Keratinocyte (primary cell): ENCODE measurements at regions not wholly inside any gene's neighbourhood (a gene's known extent, or its start where the extent isn't known, plus 50 kb on each side); places are given as distances from the start of the nearest gene placed in this dataset.

Experiments used
- EZH2 ChIP-seq: IDR thresholded peaks from one replicate; pipeline ENCODE4 v1.6.1; 2012; ENCODE audit warnings: inconsistent platforms, mild to moderate bottlenecking, low read length, moderate library complexity
- TF ChIP-seq, protein P1 (sequence below), 3 experiments: IDR thresholded peaks in 1 of 3; conservative IDR thresholded peaks in 1 of 3; optimal IDR thresholded peaks in 1 of 3; 2 replicates in 2 of 3; 3 replicates in 1 of 3; pipeline versions ENCODE3 to v1.5.1; 2011; ENCODE audit warnings: low read length in 3 of 3, mild to moderate bottlenecking in 3 of 3, moderate library complexity in 2 of 3, control low read depth in 1 of 3, inconsistent platforms in 1 of 3; ENCODE audit not compliant: insufficient read depth in 2 of 3; ENCODE audit errors: extremely low read depth in 1 of 3

DNA sequence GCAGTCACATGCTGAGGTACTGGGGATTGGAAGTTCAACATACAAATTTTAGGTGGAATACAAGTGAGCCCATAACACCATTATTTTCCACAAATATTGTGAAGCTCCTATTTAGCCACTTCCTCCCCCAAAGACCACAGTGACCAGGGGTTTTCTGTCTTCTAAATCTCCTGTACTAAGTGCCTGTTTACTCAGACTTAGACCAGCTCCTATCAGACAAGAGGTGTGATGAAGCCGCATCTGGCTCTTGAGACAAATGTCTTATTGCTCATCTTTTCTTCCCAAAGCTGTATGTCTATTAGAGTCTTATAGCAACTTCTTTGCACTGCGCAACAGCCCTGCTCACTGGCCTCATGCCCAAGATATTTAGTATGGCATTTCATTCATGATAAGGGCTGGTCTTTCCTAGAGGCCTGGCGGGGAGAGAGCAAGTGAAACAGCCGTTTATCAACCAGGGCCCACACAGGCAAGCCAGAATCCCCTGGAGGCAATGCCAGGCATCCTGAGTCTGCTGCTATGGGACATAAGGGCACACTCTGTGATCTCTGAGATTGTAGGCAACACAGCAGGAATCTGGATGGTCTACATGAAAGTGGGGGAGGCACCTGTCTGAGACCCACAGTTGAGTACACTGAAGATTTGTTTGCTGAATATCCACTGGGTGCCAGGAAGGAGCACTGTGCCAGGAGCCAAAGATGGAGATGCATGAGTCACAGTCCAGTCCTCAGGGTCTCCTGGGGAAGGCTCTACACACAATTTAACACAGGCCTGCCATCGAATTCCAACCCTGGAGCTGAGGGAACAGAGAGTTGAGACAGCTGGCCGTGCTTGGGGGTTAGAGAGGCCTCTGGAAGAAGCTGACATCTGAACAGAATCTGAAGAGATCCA is 78.5 kb upstream of the NCAM1 start:
- TF ChIP-seq, protein P1, sequence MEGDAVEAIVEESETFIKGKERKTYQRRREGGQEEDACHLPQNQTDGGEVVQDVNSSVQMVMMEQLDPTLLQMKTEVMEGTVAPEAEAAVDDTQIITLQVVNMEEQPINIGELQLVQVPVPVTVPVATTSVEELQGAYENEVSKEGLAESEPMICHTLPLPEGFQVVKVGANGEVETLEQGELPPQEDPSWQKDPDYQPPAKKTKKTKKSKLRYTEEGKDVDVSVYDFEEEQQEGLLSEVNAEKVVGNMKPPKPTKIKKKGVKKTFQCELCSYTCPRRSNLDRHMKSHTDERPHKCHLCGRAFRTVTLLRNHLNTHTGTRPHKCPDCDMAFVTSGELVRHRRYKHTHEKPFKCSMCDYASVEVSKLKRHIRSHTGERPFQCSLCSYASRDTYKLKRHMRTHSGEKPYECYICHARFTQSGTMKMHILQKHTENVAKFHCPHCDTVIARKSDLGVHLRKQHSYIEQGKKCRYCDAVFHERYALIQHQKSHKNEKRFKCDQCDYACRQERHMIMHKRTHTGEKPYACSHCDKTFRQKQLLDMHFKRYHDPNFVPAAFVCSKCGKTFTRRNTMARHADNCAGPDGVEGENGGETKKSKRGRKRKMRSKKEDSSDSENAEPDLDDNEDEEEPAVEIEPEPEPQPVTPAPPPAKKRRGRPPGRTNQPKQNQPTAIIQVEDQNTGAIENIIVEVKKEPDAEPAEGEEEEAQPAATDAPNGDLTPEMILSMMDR (optimal IDR thresholded peaks at IDR 0.05 in 1 of 3, IDR thresholded peaks at IDR 0.05 in 1 of 3, conservative IDR thresholded peaks at IDR 0.05 in 1 of 3; ENCODE audit: extremely low read depth in 1 of 3, insufficient read depth in 2 of 3, low read length in 3 of 3), result no peak
- TF ChIP-seq EZH2, result no peak
